ENCODE measurements at regions not wholly inside any gene's neighbourhood (a gene's known extent, or its start where the extent isn't known, plus 50 kb on each side); places are given as distances from the start of the nearest gene placed in this dataset.
"Not testable (repeated sequence)": the region's sequence is repeated elsewhere in the genome, so short reads cannot be mapped to it uniquely, and the experiment has no call there.

DNA sequence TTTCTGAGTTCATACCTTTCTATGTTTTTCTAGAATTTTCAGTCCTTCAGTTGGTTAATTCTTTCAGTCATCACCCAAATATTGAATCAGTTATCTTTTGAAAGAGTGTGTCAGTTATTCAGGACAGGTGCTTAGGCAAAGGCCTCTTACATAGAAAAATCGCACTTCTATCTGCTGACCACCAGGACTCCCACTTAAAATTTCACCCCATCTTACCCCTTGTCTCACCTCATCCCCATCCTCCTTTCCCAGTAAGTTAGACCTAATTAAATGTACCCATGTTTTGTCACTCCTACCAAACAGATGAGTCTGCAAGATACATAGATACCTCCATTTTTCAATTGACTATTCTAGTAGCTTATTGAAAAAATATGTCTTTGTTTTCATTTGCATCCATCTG lies 159.9 kb upstream of the PIK3R1 start:
- DNase-seq (ENCODE audit: low read depth), result no peak
- no peak overlapping the region for H3K4me3 ChIP-seq (ENCODE audit: low read depth, low read length)
- TF ChIP-seq CTCF (IDR thresholded peaks at IDR 0.05; ENCODE audit: insufficient read depth, low read length), result no peak

DNA sequence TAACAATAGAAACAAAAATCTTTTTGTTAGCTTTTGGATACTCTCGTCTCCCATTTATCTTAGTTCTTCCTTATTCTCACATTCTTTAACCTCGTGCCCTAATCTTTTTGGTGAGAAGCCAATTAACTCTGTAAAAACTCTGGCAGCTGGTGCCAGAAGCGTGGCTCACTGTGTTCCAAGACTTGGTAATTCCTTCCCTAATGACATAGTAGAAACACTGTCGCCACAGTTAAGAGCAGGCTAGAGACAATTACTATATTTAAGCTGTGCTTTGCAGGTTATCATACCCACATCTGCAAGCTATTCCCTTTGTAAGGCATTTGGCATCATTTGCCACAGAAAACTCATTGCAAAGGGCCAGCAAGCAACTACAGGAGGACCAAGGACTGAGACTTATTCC lies 160.9 kb upstream of the PIK3R1 start:
- H3K4me3 ChIP-seq (ENCODE audit: low read depth, low read length), result no peak overlapping the region
- TF ChIP-seq CTCF (IDR thresholded peaks at IDR 0.05; ENCODE audit: insufficient read depth, low read length), result no peak
- DNase-seq (ENCODE audit: low read depth), result peak; percentile 37

- TF ChIP-seq CTCF (IDR thresholded peaks at IDR 0.05; ENCODE audit: insufficient read depth, low read length), result no peak
- no peak overlapping the region for H3K4me3 ChIP-seq (ENCODE audit: low read depth, low read length)
- no peak for DNase-seq (ENCODE audit: low read depth)
Observed at GRCh38 chr5:68053202-68053601, 162.4 kb upstream of the PIK3R1 start.

GRCh38 chr5:68049053-68049713 lies 166.4 kb upstream of the PIK3R1 start:
- H3K4me3 ChIP-seq (ENCODE audit: low read depth, low read length), result no peak overlapping the region
- TF ChIP-seq CTCF (IDR thresholded peaks at IDR 0.05; ENCODE audit: insufficient read depth, low read length), result no peak
- DNase-seq (ENCODE audit: low read depth), result no peak

GRCh38 chr5:68048516-68048915 lies 167.0 kb upstream of the PIK3R1 start:
- no peak for DNase-seq (ENCODE audit: low read depth)
- no peak for TF ChIP-seq CTCF (IDR thresholded peaks at IDR 0.05; ENCODE audit: insufficient read depth, low read length)
- H3K4me3 ChIP-seq (ENCODE audit: low read depth, low read length), result no peak overlapping the region

DNA sequence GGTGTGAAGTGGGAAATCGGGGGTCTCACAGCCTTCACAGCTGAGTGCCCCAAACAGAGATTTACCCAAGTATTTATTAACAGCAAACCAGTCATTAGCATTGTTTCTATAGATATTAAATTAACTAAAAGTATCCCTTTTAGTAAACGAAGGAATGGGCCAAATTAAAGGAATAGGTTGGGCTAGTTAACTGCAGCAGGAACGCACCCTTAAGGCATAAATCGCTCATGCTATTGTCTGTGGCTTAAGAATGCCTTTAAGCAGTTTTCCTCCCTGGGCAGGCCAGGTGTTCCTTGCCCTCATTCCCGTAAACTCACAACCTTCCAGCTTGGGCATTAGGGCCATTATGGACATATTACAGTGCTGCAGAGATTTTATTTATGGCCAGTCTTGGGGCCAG lies 167.5 kb upstream of the PIK3R1 start:
- DNase-seq (ENCODE audit: low read depth); H3K4me3 ChIP-seq (ENCODE audit: low read depth, low read length): not testable (repeated sequence)

DNA sequence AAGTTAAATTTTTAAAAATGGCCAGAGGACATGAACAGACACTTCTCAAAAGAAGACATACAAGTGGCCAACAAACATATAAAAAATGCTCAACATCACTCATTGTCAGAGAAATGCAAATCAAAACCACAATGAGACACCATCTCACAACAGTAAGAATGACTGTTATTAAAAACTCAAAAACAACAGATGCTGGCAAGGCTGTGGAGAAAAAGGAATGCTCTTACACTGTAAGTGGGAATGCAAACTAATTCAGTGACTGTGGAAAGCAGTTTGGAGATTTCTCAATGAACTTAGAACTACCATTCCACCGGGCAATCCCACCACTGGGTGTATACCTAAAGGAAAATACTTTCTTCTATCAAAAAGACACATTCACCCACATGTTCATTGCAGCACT lies 168.5 kb upstream of the PIK3R1 start:
- TF ChIP-seq CTCF (IDR thresholded peaks at IDR 0.05; ENCODE audit: insufficient read depth, low read length), result no peak
- peak; percentile 78 for DNase-seq (ENCODE audit: low read depth)
- no peak overlapping the region for H3K4me3 ChIP-seq (ENCODE audit: low read depth, low read length)

Data from fibroblast of the aortic adventitia (primary cell).